Stimulated activated CD4-positive, alpha-beta T cell treated with anti-CD3 and anti-CD28 coated beads, Interleukin-15, amount 100 ng/mL, for 24 hours (primary cell): ENCODE measurements at regions not wholly inside any gene's neighbourhood (a gene's known extent, or its start where the extent isn't known, plus 50 kb on each side); places are given as distances from the start of the nearest gene placed in this dataset.
"Not testable (repeated sequence)": the region's sequence is repeated elsewhere in the genome, so short reads cannot be mapped to it uniquely, and the experiment has no call there.

ENCODE experiments used
- DNase-seq: peaks from one replicate; pipeline ENCODE4 v3.0.0-alpha.2; 2020

DNA sequence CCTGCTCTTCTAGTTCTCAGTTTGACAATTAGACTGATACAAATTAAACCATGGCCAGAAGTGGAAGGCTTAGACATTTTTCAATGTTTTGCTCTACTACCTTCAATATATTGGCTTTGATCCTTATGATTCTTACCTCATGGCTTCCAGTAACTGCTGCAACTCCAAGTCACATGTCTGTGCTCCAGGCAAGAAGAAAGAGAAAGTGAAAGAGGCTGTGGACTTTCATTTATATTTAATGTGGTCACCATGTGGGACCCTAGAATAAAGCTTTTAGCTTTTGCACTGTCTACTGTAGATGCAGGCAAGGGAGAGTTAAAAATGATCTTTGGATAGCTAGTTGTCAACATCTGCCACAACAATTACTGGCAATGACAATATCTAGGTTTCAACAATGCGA lies 214.3 kb upstream of the PDE3A start:
- no peak for DNase-seq

DNA sequence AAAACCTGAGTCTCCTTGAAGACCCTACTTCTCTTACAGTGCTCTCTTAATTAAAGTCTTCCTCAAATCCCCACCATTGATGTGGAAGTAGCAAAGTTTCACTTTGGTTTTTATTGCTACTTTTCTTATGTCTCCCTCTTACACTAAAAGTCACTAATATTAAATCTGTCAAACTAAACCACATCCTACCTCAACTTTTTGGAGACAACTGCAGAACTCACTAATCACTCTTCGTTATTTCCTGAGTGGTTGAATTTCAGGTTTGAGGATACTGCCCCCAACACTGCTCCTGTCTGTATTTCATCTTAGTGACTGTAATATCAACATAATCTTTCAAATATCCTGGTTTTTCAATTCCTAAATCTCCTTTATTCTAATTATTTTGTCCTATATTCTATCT lies 213.0 kb upstream of the PDE3A start:
- no peak for DNase-seq

DNA sequence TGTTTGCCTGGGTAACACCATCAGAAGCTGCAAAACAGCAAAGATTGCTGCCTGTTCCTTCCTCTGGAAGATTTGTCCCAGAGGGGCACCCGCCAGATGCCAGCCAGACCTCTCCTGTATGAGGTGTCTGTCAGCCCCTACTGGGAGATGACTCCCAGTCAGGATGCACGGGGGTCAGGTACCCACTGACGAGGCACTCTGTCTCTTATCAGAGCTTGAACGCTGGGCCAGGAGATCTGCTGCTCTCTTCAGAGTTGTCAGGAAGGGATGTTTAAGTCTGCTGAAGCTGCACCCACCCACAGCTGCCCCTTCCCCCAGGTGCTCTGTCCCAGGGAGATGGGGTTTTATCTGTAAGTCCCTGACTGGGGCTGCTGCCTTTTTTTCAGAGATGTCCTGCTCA lies 207.4 kb upstream of the PDE3A start:
- not testable (repeated sequence) for DNase-seq

DNA sequence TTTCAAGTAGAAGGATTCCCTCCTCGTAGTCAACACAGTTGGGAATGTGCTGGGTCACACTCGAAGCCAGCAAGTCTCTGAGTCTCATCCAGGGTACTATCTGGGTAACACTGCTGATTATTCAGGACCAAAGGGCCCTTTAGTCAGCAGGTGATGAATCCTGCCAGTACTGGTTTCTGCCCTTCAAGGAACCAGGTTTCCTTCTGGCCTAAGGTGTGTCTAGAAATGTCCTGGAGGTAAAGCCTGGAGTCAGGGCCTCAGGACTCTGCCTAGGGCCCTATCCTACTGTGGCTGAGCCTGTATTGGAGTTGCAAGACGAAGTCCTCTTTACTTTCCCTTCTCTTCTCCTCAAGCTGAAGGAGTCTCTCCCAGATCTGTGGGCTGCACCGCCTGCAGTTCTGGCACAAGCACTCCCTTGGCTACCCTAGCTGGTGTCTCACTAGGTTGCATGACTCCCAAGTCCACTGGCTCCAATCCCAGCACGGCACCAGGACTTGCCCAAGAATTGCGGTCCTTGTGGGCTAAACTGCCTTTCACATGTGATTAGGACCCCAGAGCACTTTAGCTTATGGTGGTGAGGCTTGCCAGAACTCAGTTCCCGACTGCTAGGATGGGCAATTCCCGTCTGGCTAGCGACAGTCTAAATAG lies 193.7 kb upstream of the PDE3A start:
- DNase-seq, result no peak

DNA sequence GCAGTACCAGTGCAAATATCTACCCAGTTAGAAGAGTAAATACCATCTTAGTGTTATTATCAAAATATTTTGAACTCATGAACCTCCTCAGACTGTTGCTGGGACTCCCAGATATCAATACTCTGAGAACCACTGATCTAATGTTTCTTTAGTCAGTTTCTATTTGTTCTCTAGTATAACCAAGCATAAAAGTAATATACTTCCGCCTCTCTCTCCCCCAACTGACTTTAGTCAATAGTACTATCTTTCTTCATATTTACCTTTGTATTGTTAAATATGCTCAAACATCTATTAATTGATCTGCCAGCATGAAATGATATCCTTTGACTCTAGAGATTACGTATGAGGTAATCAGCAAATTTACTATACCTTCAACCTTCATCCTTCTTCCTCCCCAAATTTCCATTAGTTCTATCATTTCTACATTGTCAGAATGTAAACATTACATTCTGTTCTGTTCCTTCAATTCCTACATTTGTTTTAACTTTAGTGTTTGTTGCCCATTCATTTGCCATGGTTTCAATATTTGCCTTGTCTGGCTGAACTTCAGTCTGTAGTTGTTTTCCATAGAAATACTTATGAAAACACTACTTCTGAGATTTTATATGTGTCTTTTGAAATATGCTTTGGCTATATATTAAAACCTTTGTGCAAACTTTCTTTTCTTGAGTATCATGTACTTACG lies 192.5 kb upstream of the PDE3A start:
- no peak for DNase-seq

DNA sequence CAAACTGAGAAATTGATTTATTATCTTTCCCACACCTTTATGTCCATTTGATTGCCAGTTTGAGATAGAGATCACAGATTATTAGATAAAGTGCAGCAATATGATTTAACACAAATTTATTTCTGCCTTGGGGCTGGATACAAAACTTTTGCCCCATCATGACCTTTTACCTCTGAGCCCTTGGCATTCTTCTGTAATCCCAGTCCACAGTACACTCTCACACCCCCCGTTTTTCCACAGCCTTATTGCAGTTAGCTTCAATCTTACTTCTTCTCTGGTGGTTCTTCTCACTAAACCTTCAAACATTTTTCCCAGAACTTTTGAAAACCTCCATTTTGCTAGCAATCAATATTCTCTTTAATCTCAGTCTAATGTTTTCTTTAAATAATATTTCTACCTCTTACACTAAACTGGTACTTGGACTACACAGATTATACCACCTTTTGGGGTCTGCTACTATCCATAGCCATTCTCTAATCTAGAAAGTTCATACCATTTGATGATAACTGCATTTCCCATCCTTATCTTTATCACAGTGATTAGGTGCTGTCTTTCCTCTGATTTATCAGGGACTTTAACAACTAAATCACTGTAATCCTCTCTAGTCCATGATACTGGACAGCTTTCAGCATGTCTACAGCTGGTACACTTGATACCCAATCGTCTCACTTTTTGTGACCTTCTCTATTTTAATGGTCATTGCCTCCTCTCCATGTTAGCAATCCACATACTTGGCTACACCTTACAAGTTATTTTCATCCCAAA lies 186.7 kb upstream of the PDE3A start:
- DNase-seq, result no peak

DNA sequence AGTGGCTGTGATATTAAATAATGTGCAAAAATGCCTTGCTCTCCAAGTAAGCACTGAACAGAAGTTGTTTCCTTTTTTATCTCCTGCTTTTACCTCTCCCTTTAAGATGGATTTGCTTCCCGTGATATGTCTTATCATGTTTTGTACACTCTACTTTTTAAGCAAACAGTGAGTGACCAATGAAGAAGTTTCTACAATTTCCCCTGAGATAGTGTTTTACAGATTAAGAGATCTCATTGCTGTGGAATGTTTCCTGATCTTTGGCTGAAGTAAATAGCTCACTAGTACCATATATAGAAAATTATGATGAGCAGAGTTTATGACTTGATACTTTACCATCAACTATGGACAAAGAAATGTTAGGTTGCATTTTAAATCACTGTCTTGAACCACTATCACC lies 184.8 kb upstream of the PDE3A start:
- DNase-seq, result no peak

DNA sequence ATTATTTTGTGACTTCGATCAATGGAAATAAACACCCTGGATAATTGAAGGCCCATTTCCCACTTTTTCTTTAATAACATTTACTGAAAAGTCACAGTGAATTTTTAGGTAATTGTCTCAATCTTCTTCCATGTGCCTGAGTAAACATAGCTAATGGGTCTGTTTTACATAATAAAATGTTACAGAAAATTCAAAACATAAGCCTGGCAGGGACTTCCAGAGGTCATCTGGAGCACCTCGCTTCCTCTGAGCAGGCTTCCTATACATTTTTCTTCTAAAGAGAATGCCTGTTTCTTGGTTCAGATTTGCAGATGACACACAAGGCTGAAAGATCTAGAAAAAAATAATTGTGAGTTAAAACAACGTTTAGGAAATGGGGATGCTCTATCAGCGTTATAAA lies 183.8 kb upstream of the PDE3A start:
- DNase-seq, result no peak

DNA sequence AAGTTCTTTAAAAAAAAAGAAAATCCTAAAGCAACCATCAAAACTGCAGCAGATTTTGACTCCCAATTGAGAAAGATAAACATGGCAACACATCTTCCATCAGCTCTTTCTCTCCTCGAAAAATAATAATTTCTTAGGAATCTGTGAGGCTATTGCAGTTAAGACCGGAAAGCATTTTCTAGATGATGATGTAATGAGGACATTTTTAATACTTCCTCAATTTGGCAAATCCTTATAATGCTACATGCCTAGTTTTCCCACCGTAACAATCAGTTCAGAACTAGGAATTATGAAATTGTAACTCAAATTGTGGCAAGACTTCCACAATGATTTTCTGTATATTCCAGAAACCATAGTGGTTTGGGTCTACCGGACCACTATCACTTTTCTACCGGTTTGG lies 180.9 kb upstream of the PDE3A start:
- DNase-seq, result no peak

DNA sequence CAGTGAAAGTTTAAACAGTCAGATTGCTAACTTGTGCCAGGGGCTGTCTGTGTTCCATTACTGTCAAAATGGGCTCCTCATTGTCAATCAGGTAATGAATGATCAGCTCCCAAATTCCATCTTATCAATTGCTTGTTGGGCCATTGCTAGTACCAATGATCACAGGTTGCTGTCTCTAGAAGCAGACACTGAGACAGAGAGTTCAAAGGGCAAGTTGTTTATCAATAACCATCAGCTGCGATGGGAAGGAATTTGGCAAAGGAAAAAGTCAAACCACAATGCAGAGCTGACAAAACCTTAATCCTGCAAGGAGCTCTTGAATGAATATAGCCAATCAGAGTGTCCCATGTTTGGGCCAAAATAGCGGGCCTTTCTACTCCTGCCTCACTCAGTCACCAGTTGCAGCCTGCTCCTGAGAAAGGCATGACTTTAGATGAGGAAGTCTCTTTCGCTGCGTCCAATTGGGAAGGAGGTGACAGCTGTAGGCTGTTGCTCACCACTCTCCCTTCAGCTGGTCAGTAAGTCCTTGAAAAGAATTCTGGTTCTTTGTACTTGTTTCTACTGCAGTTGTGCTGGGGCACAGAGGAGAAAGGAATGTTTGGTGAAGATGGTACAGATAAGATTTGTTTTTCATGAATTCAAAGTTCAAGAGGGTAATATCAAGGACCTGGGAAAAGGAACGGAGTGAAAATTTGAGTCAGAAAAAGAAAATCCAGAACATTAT lies 179.2 kb upstream of the PDE3A start:
- DNase-seq, result no peak

DNA sequence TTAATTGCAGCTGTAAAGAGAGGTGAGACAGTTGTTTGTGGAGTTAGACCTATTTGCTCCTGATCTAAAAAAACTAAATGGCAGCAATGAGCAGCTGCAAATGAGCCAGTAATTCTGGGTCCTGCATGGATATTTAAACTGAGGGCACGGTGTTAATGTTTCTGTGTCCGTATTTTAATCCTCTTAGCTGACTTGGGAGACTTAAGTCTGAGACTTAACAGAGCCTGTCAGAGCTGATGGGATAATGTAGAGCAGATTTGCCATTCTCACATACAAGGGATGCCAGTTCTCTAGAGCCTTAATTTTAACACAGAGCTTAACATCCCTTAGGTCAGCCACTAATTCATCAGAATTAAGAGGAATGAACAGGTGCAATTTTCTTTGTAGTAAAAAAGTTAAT lies 178.6 kb upstream of the PDE3A start:
- no peak for DNase-seq

DNA sequence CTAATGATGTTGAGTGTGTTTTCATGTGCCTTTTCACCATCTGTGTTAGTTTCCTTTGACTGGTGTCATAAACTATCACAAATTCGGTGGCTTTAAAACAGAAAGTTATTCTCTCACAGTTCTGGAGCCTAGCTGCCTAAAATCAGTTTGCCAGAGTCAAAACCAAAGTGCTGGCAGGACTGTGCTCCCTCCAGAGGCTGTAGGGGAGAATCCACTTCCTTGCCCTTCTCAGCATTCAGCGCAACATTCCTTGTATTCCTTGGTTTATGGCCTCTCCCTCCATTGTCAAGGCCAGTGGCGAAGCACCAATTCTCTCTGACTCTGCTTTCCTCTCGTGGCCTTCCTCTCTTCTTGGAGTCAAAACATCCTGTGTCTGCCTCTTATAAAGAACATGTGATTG lies 174.2 kb upstream of the PDE3A start:
- no peak for DNase-seq

DNA sequence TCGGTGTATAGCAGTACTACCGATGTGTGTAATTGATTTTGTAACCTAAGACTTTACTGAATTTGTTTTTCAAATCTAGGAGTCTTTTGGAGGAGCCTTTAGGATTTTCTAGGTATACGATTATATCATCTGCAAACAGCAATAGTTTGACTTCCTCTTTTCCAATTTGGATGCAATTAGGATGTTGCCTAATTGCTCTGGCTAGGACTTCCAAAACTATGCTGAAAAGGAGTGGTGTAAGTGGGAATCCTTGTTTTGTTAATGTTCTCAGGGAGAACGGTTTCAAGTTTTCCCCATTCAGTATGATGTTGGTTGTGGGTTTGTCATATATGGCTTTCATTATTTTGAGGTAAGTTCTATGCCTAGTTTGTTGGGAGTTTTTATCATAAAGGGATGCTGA lies 171.6 kb upstream of the PDE3A start:
- DNase-seq, result no peak

DNA sequence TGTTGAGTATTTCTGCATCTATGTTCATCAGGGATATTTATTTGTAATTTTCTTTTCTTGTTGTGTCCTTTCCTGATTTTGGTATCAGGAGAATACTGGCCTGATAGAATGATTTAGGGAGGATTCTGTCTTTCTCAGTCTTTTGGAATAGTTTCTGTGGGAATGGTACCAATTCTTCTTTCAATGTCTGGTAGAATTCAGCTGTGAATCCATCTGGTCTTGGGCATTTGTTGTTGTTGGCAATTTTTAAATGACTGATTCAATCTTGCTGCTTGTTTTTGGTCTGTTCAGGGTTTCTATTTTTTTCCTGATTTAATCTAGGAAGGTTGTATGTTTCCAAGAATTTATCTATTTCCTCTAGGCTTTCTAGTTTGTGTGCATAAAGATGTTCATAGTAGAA lies 170.9 kb upstream of the PDE3A start:
- no peak for DNase-seq

DNA sequence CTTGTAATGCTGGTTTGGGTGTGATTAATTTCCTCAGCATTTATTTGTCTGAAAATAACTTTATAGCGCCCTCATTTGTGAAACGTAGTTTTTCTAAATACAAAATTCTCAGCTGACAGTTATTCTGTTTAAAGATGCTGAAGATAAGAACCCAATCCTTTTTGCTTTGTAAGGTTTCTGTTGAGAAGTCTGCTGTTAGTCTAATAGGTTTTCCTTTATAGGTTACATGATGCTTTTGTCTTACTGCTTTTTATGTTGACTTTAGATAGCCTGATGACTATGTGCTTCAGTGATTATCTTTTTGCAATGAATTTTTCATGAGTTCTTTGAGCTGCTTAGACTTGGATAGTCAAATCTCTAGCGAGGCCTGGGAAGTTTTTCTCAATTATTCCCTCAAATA lies 168.6 kb upstream of the PDE3A start:
- DNase-seq, result no peak

DNA sequence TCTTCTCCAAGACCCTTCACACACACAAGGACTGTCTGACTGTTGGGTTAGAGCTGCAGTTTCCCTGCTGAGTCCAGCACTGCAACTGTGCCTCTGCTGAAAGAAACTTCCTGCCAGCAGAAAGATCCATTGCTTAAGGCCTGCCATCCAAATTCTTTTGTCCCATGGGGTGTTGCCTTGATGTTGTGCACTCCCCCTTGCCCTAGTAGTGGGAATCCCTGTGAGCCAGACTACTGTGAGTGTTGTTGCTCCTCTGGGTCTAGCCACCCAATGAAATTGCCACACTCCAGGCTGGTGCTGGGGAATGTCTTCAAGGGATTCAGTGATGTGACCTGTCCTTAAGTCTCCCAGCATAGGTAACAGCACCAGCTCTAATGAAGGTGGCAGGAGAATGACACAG lies 166.6 kb upstream of the PDE3A start:
- DNase-seq, result no peak

DNA sequence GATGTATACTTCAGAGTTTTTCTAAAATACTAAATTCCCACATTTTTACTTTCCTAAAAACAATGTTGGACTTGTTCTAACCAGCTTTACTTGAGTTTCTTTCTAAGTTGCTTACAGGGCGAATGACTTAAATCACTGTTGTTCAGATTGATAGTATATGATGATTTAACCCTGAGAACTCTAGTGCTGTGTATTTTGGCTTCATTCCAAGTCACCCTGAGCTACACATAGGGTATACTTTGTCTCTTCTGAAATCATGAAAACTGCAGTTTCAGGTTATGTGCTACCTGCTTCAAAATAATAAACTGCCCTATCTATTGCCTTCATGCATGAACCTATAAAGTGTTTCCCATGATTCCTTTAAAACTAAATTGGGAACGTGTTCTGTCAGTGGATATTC lies 162.5 kb upstream of the PDE3A start:
- DNase-seq, result no peak

DNA sequence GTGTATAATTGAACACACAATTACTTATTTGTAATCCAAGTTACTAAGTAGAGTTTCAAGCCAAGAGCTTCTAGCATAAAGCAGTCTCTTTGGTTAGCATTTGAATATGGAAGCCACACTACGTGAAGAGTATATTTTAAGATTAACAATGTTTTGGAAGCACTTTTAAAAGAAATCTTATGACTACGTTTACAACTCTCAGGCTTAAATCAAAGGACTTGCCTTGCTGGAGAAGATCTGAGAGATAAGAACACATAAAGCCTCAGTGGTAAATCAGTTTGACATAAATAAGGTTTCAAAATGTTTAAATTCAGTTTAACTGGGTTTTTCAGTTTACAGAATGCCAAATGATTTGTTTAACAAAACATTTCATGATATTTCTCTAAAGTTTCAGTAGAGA lies 161.9 kb upstream of the PDE3A start:
- DNase-seq, result no peak

DNA sequence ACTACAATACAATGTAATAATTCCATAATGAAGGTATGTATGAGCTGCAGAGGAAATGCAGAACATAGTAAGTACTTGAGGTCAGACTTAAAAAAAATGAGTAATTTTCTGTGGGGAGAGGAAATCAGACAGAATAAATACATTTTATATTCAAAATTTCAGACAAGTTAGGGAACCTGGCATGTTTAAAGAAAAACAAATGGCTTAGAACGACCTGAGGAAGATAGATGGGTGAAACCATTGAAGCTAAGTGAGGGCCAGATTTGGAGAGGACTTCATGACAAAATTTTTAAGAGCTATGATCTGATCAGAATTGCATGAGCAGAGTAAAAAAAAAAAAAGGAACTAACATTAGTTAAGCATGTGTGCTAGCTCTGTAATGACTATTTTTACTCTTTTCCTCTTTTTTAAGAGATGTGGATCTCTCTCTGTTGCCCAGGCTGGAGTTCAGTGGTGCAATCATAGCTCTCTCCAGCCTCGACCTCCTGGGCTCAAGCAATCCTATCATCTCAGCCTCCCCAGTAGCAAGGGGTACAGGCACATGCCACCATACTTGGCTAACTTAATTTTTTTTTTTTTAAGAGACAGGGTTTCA lies 157.6 kb upstream of the PDE3A start:
- no peak for DNase-seq

DNA sequence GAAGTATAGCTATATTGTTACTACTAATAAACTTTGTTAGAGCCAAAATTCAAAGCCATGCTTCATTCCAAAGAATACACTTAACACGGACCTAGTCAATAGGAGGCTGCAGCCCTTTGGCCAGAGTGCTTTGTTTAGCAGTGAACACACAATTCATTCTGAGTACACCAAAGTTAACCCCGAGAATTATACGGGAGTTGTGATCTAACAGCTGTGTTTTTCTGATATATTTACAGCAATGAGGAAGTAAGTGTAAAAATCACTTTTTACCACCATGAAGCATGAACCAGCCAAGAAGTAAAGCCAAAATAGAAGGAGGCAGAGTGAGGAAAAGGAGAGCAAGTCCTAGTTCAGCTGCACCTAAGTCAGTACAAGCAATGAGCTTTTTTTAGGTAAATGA lies 156.8 kb upstream of the PDE3A start:
- no peak for DNase-seq

DNA sequence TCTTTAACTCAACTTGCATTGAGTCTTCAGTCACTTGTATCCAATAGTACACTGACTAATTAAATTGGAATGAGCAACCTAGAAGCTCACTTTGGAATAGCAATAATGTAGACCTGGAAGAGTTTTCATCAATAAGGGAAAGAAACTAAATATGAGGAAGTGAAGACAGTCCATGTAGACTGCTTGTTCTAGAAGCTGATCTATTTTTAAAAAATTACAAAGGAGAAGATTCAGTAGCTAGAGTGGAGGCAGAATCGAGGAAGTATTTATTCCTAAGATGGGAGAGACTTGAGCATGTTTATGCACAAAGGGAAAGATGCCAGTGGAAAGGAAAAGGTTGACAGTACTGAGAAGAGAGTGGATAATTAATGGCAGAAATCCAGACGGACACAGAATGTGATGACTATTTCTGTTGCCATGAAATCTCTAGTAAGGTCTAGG lies 156.3 kb upstream of the PDE3A start:
- DNase-seq, result no peak

DNA sequence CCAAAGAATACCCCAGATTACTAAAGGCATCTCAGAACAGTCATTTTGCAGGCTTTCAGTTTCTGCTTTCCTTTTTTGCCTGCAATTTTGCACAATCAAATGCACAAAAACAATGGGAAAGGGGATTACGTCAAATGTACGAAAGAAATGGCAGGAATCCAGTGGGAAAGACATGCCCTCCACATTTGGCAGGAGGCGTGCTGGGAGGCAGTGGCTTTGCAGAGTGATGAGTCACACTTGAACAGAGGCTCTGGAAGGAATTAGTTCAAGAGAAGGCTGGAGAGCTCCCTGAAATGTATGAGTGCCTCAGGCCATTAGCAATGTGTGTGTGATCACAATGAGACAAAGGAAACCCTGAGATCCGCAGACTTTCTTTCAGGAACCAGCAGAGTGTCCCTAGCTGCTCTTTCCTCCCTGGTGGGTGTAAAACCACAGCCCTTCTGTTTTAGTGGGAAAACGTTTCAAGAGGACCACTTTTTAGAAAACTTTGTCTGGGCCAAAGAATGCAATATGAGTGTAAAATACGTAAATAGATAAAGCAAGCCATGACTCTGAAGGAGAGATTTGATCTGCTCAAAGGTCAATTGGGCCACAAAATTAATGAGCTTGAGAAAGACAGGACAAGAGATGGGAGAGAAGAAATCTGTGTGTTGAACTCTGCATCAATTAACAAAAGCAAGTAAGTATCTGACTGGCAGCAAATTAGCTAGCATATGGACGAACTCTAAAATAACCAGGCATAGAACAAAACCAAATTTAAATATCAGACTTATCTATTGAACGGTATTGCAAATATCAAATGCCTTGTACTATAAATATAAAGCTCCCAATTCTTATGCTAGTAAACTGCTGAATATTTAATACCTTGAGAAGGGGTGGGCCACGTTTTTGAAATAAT lies 155.4 kb upstream of the PDE3A start:
- DNase-seq, result no peak
